Lung microvascular endothelial cell (primary cell): ENCODE measurements at regions not wholly inside any gene's neighbourhood (a gene's known extent, or its start where the extent isn't known, plus 50 kb on each side); places are given as distances from the start of the nearest gene placed in this dataset.

Experiments
- DNase-seq, 2 donors: peaks; one replicate each; pipeline versions ENCODE4 v3.0.0 to v3.0.0-alpha.2; 2010; ENCODE audit warnings: low read depth in 2 of 2

DNA sequence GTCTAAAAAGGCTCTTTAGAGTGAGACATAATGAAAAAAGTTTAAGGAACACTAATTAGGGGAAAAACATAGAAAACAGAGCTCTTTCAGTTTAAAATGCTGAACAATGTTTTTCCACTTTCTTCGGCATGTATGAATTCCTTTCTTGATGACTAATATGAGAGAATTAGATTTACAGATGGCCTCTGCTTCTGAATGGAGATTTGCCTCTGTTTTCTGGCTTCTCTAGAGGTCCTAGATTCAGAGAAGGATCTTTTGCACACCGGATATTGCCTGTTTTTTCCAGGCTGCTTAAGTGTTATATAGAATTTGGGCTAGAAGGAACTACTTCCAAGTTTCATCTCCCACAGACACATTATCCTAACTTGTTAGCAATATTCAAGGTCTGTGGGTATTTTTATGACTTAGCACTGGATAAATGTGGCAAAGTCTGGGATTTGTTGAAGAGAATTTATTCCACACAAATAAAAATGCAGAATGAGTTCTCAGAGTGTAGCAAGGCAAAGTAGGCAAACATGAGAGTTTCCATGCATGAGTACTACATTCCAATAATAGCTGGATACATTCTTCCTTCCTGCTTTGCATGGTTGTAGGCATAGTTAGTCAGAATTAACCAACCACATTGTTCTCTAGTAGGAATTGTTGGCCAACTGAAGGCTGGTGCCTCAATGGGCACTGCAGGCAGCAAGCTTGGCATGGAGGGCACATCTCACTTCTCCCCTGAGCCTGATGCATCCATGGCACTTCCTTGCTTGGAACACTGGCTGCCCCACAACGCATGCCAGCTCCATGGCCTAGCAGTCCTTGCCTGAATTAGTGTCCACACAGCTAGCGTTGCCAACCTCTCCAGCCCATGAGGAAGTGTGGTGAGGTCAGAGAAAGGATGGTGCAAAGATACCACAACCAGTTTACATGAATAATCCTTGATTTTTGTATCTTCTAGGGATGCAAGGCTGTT, 224.2 kb downstream of the CLIC5 start:
- DNase-seq = no peak

DNA sequence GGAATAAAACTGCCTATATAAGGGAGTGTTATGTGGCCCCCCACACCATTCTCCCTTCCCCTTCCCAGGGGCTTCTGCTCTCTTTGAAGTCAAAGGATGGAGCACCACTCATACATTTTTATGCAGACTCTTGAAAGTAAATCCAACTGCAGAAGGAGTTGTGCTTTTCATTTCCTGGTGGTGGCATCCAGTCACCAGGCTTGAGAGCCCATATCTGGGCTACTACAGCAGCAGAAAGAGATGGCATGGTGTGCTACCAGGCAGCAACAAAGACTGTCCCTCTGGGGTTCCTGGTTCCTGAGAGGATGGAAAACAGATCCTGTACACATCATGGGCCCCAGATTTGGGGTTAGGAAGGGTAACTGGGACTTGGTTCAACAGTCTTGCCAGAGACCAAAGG, 226.4 kb downstream of the CLIC5 start:
- no peak for DNase-seq

DNA sequence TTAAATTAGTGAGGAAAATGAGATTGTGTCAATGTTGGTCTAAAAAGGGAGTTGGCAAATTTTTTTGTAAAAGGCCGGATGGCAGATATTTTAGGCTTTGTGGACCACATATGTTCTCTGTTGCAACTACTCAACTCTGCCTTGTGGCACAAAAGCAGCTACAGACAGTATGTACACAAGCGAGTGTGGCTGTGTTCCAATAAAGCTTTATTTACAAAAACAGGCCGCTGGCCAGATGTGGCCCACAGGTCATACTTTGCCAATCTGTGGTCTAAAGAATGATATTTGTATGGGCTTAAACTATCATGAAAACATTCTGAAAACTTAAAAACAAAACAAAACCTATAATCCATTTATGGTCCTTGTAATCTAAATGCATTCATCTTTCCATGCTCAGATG, 228.3 kb downstream of the CLIC5 start:
- DNase-seq = no peak

DNA sequence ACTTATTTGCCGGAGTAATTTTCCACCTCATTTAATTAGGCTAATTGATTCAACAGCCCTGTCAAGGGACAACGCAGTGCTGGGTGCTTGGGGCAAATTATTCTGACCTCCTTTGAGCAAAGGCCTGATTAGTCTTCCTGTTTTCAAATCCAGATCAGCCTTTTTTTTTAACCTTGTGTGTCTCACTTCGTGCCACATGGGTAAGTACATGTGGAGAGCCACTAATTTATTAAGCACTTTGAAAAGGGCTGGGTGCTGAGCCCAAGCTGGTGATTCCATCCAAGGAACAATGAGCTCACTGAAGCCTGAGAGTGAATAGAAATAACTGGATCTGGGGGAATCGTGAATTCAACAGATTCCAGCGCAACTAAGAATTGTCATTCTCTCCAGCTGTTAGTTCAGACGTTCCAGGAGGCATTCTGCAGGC, 229.3 kb downstream of the CLIC5 start:
- DNase-seq = no peak

- no peak for DNase-seq
Measured at GRCh38 chr6:45784250-45784649, 231.4 kb downstream of the CLIC5 start.

DNA sequence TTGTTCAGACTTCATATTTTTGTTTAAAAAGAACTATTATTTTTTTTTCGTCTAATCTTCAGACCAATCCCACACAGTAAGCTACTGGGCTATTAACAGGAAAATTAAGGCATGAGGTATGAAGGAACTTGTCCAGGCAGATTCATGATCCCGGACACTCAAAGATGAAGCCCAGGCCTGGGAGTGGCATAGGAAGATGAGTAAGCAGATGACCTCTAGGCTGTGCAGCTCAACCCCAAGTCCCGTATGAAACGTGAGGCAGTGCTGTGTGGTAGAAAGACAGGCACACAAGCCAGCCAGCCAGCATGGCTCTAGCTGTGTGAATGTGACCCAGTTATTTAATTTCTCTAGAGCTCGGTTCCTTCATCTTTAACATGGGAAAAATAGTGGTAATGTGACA, 231.9 kb downstream of the CLIC5 start:
- no peak for DNase-seq

DNA sequence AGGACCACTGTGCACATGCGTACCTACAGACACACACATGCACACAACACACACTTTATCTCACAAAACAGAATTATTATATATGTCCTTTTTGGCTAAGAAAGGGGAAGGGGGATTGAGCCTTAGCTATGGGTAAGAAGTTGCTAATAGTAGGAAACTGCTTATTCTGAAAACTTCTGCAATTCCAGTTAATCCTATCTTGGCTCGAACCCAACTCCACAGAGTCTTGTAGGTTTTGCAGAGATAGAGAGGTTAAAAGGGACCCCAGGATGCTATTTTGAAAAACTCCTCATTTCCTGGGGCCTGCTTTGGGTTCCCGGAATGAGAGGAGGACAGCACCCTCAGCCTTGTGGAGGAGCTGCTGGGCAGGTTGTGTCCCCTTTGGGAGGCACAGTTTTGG, 233.8 kb downstream of the CLIC5 start:
- DNase-seq = no peak

GRCh38 chr6:45780523-45780922, 235.1 kb downstream of the CLIC5 start:
- no peak for DNase-seq

GRCh38 chr6:45775026-45775697, 240.5 kb downstream of the CLIC5 start:
- no peak for DNase-seq

DNA sequence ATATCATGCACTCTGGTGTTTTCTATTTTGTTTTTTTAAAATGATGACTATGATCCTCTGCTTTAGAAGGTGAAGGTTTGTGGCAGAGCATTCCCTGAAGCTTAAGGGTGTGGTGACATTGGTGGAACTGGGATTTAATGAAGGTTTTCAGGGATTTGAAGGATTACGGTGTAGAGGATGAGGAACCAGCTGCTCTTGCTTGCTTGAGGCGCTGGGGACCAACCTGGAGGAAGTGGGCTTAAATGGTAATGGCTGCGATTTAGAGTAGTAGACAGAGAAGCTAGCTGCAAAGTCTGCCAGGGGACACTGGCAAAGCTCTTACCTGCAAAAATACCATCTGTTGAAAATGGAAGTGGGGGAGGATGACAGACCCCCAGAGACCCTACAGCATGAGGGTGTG, 241.8 kb downstream of the CLIC5 start:
- no peak for DNase-seq

DNA sequence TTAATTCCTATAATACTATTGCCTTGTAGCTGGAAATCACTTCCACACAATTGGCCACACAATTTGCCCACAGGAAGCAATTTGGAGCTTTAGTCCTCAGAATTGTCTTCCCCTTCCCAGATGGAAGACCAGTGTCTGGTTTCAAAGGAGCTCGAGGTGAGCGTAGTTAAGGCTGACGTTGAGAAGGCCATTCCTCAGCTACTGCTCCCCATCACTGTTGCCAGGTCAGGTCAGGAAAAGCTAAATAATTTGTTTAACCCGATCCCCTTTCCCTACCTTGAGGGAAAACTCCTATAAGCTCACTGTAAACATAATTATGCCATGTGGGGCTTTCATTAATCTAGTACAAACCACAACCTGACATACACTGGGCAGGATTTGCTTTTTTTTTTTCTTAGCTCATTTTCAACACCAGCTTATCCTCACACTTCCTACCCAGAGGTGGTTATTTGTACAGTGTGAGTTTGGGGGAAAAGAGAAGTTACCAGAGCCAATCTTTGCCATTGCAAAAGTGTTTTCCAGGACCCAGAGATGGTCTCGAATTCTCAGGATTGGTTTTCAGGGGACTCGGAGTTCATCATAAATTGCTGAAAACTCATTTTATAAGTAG, 242.7 kb downstream of the CLIC5 start:
- DNase-seq = no peak

DNA sequence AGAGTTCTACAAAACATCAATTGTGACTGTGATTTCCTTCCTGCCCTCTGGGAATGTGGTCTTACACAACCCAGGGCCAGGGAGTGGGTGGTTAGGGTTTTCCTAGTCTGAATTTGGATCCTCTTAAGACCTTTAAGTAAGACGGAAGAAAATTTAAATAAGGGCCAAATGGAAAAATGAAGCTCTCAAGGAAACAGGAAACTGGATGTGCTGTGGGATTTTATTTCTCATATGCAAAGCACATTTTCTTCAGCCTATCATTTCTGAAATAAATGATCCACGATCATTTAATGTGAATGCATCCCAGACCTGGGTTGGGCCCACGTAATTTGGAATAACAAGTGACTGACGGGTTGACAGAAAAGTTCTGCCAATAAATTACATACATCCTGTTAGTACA, 243.6 kb downstream of the CLIC5 start:
- DNase-seq = no peak

DNA sequence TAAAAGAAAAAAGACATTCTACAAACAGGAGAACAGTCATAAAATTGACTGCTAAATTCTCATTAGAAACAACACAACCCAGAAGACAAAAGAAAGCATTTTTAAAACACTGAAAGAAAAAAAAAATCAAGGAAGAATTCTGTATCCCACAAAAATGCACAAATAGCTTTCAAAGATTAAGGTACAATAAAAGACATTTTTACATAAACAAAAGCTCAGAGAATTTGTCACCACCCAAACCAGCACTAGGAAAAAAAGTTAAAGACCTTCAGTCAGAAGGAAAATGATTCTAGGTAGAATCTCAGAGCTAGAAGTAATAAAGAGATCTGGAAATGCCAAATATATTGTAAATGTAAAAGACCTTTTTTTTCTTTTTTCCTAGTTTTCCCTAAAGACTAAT, 252.4 kb downstream of the CLIC5 start:
- no peak for DNase-seq

DNA sequence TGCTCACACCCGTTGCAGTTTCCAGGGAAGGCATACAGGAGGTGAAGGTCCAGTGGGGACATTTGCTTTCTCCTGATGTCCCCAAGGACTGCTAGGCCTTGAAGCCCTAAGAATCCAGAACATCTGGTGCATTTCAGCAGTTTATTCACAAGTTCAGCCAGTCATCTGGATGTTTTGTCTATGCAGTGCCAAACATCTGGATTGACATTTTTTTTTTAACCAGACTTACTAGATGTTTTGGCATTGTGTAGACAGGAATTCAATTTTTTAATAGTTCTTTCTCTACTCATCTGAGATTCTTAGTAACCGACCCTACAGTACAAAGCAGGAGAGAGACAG, 256.2 kb downstream of the CLIC5 start:
- DNase-seq = no peak

DNA sequence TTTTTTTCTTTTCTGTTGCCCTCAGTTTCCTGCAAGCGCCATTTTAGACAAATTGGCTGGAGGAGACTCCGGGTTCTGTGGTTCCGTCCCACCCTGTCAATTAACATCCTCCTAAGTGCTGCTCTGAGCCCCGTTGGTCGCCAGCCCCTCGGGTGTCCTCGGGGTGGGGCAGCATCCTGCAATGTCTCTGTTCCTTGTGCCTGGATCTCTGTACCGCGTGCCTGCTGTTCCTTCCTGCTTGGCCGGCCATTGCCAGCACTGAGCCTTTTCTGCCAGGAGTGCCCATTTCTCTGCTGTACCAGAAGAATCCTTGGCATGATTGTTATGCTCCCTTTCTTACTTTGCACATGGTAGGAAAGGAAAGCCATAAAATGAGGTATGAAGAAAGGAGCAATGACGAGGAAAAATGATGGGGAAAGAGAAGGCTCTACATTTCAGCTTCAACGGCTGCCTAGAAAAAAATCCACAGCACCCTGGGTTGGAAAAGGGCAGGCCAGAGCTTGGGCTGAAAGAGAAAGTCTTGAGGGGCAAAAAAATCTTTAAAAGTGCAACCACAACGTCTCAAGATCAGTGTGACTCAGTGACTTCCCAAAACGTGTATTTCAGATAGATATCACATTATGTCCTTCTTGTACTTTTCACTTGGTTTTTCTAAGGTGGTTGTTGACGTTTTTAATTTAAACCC, 256.7 kb downstream of the CLIC5 start:
- DNase-seq = no peak

GRCh38 chr6:45757443-45758130, 258.1 kb downstream of the CLIC5 start:
- no peak for DNase-seq

- no peak for DNase-seq
Measured at GRCh38 chr6:45756606-45757005, 259.1 kb downstream of the CLIC5 start.

GRCh38 chr6:45754432-45754831, 261.2 kb downstream of the CLIC5 start:
- DNase-seq = no peak

DNA sequence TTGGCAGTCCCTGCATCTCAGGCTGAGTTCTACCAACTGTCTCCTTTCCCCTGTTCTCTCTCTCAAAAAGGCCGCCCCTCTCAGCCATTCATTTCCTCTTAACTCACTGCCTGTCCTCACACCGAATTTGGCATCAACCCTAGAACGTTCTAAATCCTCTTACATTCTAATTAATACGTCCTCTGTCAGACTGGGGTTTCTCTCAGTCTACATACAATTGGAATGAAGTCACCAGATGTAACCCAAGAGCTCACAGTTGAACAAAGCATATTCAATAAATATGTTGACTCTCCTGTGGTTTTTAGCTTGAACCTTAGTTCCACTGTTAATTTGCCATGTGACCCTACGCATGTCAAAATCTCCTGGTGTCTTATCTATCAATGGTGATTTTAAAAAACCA, 269.6 kb downstream of the CLIC5 start:
- no peak for DNase-seq

GRCh38 chr6:45743028-45743615, 272.5 kb downstream of the CLIC5 start:
- DNase-seq = no peak

DNA sequence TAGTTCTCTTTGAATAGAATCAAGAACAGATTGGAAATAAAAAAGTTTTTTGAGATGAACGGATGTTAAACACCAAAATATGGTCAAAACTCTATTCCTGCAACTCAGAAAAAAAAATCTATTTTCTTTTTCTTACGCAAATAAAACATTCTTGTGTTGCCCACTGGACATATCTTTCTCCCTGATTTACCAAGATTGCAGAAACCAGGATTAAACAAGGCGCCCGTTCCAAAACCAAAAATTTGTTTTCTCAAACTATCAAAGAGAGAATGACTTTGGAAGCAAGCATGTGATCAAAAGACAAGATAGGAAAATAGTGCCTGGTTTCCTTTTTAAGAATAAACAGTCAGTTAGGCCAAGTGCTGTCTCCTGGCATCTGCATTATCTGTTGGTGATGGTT, 273.1 kb downstream of the CLIC5 start:
- no peak for DNase-seq
